ENCODE measurements at regions not wholly inside any gene's neighbourhood (a gene's known extent, or its start where the extent isn't known, plus 50 kb on each side); places are given as distances from the start of the nearest gene placed in this dataset.

- TF ChIP-seq, protein P1, sequence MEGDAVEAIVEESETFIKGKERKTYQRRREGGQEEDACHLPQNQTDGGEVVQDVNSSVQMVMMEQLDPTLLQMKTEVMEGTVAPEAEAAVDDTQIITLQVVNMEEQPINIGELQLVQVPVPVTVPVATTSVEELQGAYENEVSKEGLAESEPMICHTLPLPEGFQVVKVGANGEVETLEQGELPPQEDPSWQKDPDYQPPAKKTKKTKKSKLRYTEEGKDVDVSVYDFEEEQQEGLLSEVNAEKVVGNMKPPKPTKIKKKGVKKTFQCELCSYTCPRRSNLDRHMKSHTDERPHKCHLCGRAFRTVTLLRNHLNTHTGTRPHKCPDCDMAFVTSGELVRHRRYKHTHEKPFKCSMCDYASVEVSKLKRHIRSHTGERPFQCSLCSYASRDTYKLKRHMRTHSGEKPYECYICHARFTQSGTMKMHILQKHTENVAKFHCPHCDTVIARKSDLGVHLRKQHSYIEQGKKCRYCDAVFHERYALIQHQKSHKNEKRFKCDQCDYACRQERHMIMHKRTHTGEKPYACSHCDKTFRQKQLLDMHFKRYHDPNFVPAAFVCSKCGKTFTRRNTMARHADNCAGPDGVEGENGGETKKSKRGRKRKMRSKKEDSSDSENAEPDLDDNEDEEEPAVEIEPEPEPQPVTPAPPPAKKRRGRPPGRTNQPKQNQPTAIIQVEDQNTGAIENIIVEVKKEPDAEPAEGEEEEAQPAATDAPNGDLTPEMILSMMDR (conservative IDR thresholded peaks at IDR 0.05; ENCODE audit: low read length): peak; percentile 29; the same call in 1 of the 2 replicates
- no peak for TF ChIP-seq EZH2phosphoT487 (IDR thresholded peaks at IDR 0.05; ENCODE audit: borderline replicate concordance, low read depth, low read length)
These were observed 135.7 kb downstream of the EVA1A start for GRCh38 chr2:75424936-75425619.

All from OCI-LY7 (cell line).